HCT116 (cell line): ENCODE measurements at regions not wholly inside any gene's neighbourhood (a gene's known extent, or its start where the extent isn't known, plus 50 kb on each side); places are given as distances from the start of the nearest gene placed in this dataset.
A peak's percentile ranks its signal among the peaks of the same experiment; 100 is the strongest.

Experiments used
- CBX3 ChIP-seq: IDR thresholded peaks from 2 replicates; pipeline ENCODE4 v1.6.1; 2012; ENCODE audit warnings: low read depth
- CEBPB ChIP-seq: IDR thresholded peaks from 2 replicates; pipeline ENCODE4 v1.6.1; 2012; ENCODE audit warnings: low read depth
- EGR1 ChIP-seq: IDR thresholded peaks from 2 replicates; pipeline ENCODE4 v1.6.1; 2012; ENCODE audit warnings: low read depth
- EZH2 ChIP-seq: fragments of 200-600 bp; sonication (generic); IDR thresholded peaks from 2 replicates; pipeline ENCODE4 v1.6.1; 2017; ENCODE audit warnings: antibody characterized with exemption, mixed run types
- POLR2A ChIP-seq: IDR thresholded peaks from 2 replicates; pipeline ENCODE4 v1.7.0; 2011; ENCODE audit warnings: borderline replicate concordance; ENCODE audit not compliant: insufficient read depth, insufficient read length; ENCODE audit errors: extremely low read depth
- RAD21 ChIP-seq: IDR thresholded peaks from 2 replicates; pipeline ENCODE4 v1.6.1; 2012; ENCODE audit warnings: low read depth, mild to moderate bottlenecking
- REST ChIP-seq: IDR thresholded peaks from 2 replicates; pipeline ENCODE4 v1.6.1; 2012; ENCODE audit warnings: low read depth
- TCF7L2 ChIP-seq: IDR thresholded peaks from 2 replicates; pipeline ENCODE4 v1.7.0; 2011; ENCODE audit warnings: borderline replicate concordance, inconsistent platforms; ENCODE audit not compliant: insufficient read depth, insufficient read length; ENCODE audit errors: extremely low read depth
- ZNF274 ChIP-seq: fragments of 200-500 bp; sonication (Bioruptor generic); IDR thresholded peaks from 2 replicates; pipeline ENCODE4 v1.6.1; 2014; ENCODE audit warnings: mild to moderate bottlenecking, low read depth, low read length, inconsistent platforms
- TF ChIP-seq, protein P1 (sequence below), 3 experiments: fragments of 200-600 bp in 1 of 3; sonication (generic) in 1 of 3; IDR thresholded peaks in 2 of 3; conservative IDR thresholded peaks in 1 of 3; 2 replicates each; pipeline ENCODE4 v1.5.1; 2012 to 2017; ENCODE audit warnings: low read depth in 2 of 3, low read length in 2 of 3, antibody characterized with exemption in 1 of 3, borderline replicate concordance in 1 of 3, control low read depth in 1 of 3, mild to moderate bottlenecking in 1 of 3, mixed read lengths in 1 of 3, mixed run types in 1 of 3, moderate library complexity in 1 of 3; ENCODE audit not compliant: insufficient read depth in 1 of 3
- TF ChIP-seq, protein P2 (sequence below): IDR thresholded peaks from 2 replicates; pipeline ENCODE4 v1.6.1; 2011; ENCODE audit warnings: mild to moderate bottlenecking, low read length, moderate library complexity; ENCODE audit not compliant: insufficient replicate concordance; ENCODE audit errors: extremely low read depth

DNA sequence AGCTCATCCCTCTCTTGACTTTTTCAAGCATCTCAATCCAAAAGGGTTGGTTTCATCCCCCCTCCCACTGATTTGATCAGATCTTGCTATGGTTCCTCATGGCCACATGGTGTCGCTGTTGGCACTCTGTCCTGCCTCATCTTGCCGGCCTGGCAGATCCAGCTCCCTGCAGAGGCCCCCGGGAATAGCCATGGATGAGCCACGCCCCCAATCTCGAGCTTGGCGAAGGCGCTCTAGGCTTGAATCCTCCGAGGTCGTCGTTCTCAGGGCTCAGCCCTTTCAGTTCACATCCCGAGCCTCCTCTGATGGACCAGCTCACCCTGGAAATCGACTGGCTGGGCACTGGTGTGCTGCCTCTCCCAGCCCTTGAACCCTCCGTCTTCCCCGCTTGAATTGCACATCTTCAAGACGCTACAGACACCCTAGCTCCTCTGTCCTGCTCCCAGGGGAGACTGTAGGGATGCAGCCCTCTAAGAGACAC lies 628.7 kb downstream of the TYW1 start:
- TF ChIP-seq, protein P1, sequence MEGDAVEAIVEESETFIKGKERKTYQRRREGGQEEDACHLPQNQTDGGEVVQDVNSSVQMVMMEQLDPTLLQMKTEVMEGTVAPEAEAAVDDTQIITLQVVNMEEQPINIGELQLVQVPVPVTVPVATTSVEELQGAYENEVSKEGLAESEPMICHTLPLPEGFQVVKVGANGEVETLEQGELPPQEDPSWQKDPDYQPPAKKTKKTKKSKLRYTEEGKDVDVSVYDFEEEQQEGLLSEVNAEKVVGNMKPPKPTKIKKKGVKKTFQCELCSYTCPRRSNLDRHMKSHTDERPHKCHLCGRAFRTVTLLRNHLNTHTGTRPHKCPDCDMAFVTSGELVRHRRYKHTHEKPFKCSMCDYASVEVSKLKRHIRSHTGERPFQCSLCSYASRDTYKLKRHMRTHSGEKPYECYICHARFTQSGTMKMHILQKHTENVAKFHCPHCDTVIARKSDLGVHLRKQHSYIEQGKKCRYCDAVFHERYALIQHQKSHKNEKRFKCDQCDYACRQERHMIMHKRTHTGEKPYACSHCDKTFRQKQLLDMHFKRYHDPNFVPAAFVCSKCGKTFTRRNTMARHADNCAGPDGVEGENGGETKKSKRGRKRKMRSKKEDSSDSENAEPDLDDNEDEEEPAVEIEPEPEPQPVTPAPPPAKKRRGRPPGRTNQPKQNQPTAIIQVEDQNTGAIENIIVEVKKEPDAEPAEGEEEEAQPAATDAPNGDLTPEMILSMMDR (IDR thresholded peaks at IDR 0.05 in 2 of 3, conservative IDR thresholded peaks at IDR 0.05 in 1 of 3; ENCODE audit: borderline replicate concordance in 1 of 3, insufficient read depth in 1 of 3, low read depth in 2 of 3, low read length in 2 of 3) = peak; percentile 3 to 81 (median 70); a peak in 4 of 6 replicates
- TF ChIP-seq POLR2A = no peak
- TF ChIP-seq TCF7L2 = no peak
- TF ChIP-seq CEBPB = no peak
- peak; percentile 44; the same call in 1 of the 2 replicates for TF ChIP-seq RAD21
- TF ChIP-seq EZH2 = no peak
- no peak for TF ChIP-seq EGR1
- TF ChIP-seq REST = no peak
- TF ChIP-seq, protein P2, sequence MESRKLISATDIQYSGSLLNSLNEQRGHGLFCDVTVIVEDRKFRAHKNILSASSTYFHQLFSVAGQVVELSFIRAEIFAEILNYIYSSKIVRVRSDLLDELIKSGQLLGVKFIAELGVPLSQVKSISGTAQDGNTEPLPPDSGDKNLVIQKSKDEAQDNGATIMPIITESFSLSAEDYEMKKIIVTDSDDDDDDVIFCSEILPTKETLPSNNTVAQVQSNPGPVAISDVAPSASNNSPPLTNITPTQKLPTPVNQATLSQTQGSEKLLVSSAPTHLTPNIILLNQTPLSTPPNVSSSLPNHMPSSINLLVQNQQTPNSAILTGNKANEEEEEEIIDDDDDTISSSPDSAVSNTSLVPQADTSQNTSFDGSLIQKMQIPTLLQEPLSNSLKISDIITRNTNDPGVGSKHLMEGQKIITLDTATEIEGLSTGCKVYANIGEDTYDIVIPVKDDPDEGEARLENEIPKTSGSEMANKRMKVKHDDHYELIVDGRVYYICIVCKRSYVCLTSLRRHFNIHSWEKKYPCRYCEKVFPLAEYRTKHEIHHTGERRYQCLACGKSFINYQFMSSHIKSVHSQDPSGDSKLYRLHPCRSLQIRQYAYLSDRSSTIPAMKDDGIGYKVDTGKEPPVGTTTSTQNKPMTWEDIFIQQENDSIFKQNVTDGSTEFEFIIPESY = no peak
- no peak for TF ChIP-seq CBX3
- TF ChIP-seq ZNF274 = no peak
